Activated CD4-positive, alpha-beta T cell treated with anti-CD3 and anti-CD28 coated beads for 48 hours (primary cell): ENCODE measurements at regions not wholly inside any gene's neighbourhood (a gene's known extent, or its start where the extent isn't known, plus 50 kb on each side); places are given as distances from the start of the nearest gene placed in this dataset.

Experiments
- DNase-seq: peaks from one replicate; pipeline ENCODE4 v3.0.0-alpha.2; 2020

- no peak for DNase-seq
Observed at GRCh38 chr4:151961456-151961855, 200.6 kb upstream of the GATB start.

- DNase-seq = no peak
Observed at GRCh38 chr4:151960449-151961230, 199.8 kb upstream of the GATB start.

- no peak for DNase-seq
Observed at GRCh38 chr4:151957153-151957552, 196.3 kb upstream of the GATB start.

DNA sequence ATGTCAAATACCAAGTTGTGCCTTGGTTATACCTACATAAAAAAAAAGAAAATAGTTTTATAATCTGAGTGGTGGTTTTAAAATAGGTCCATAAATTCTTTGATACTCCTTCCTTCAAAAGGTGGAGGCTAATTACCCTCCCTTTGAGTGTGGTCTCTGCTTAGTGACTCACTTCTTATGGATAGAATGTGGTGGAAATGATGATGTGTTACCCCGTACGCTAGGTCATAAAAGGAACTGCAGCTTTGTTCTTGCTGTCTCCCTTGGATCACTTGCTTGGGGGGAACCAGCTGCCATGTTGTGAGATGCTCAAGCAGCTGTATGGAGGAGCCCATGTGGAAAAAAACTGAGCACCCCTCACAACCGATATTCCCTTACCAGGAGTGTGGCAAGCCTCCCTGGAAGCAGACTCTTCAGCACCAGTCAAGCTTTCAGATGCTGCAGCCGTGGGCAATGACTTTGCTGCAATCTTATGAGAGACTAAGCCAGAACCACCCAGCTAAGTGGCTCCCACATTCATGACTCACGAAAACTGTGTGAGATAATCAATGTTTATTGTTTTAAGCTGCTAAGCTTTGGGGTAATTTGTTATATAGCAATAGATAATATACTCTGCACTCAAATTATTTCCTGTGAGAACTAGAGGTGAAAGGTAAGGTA is 195.0 kb upstream of the GATB start:
- no peak for DNase-seq

GRCh38 chr4:151953795-151954372 is 193.1 kb upstream of the GATB start:
- DNase-seq = no peak

GRCh38 chr4:151953312-151953711 is 192.5 kb upstream of the GATB start:
- no peak for DNase-seq

DNA sequence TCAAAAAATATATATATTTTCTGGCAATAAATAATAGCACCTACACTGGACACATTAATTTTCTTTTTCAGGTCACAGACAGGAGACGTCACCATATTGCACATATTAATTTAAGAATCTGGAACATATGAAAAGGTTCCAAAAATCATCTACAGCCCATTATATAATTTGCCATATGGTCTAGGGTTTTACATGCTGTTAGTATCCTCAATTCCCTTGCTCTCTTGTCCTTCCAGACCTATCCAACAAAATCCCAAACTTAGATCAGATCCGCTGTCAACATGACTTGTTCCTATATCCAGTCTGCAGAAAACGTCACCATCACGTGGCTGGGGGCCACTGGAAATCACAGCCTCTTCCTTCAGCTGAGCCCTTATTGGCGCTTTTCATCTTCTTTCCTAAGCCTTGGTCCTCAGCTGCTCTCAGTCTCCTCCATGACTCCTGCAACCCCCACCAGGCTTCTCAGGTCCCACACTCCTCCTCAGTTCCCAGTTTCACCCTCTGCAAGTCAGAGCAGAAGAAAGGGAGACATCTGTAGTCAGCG is 192.0 kb upstream of the GATB start:
- no peak for DNase-seq

DNA sequence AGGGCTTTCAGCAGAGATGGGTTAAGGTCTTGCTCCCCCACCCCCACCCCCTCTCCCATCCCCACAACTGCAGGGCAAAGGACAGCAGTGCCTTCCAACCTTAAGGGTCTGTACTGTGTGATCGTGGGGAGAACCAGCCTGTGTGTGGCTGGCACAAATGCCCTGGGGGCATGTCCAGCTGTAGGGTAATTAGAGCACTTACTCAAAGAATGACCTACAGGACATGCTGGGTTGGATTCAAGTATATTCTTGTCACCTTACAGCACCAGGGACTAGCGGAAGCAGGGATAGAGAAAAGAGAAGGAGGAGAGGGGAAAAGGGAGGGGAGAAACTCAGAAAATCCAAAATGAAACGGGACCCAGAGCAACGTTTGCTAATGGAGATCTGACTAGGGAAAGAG is 191.3 kb upstream of the GATB start:
- no peak for DNase-seq

GRCh38 chr4:151951671-151952050 is 190.9 kb upstream of the GATB start:
- no peak for DNase-seq

DNA sequence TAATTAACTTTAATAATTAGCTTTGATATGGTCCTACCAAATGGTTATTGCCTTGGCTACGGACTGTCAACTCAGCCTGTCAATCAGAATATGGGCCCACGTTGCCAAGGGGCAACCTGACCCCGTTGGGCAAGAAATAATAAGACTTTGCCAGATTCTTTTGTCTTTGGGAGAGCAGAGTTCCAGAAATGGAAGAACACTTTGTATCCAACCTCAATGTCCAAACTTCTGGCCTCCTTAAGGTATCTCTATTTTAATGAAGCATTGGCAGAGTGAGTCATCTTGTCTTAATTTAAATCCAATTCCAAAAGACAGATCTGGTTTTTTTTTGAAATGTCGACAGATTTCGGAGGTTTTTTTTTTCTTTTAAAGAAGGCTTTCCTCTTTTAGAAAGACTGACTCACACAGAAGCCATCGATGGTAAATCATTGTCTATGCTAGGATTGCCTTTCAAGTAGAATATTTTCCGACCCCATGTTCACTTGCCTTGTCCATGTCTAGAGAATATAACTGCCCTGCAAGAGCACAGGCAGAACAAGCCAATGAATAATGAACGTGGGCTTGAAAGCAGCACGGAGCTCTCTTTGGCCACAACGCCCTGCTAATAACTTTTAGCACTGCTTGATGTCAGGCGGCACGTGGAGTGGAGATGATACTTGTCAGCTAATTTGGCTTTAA is 190.3 kb upstream of the GATB start:
- no peak for DNase-seq

- no peak for DNase-seq
Observed at GRCh38 chr4:151948351-151949016, 187.7 kb upstream of the GATB start.

GRCh38 chr4:151946718-151947117 is 185.9 kb upstream of the GATB start:
- DNase-seq = no peak

- no peak for DNase-seq
Observed at GRCh38 chr4:151942971-151943370, 182.2 kb upstream of the GATB start.

GRCh38 chr4:151940926-151941617 is 180.3 kb upstream of the GATB start:
- no peak for DNase-seq

GRCh38 chr4:151940291-151940690 is 179.5 kb upstream of the GATB start:
- no peak for DNase-seq

DNA sequence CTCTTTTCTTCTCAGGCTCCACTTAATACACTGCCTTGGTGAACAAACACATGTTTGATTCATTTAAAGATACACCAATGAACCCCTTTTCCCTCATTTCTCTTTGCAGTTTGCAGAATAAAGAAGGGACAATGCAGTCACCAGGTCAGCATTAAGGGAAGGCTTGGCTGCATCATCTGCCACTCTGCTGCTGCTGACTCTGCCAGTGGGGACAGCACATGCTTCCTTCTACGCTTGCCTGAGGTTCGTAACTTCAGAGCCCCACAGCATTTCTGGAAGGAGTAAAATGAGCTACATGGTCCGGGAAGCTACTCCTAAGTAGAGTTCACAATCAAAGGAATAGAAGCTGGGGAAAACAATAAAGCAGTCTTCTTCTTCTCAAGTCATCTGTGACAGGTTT is 178.9 kb upstream of the GATB start:
- no peak for DNase-seq

GRCh38 chr4:151935411-151935810 is 174.6 kb upstream of the GATB start:
- no peak for DNase-seq

GRCh38 chr4:151934766-151935165 is 174.0 kb upstream of the GATB start:
- DNase-seq = no peak

GRCh38 chr4:151933122-151933827 is 172.5 kb upstream of the GATB start:
- no peak for DNase-seq

DNA sequence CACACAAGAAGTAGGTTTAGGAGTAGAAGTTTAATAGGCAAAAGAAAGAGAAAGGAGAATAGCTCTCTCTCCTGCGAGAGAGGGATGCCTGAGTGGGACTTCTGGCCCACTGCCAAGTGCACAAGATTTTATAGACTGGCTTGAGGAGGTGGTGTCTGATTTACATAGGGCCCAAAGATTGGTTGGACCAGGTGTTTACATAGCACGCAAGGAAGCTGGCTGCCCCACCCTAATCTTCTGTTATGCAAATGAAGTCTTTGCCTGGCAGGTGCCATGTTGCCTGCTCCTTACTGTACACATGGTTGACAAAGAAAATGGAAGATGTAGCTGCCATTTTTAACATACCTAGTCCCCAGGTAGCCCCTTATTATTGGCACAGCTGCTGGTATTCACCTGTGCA is 170.8 kb upstream of the GATB start:
- DNase-seq = no peak

GRCh38 chr4:151930372-151930771 is 169.6 kb upstream of the GATB start:
- DNase-seq = no peak

- no peak for DNase-seq
Observed at GRCh38 chr4:151928112-151928511, 167.3 kb upstream of the GATB start.
